HUDEP-2 (cell line): ENCODE measurements at regions not wholly inside any gene's neighbourhood (a gene's known extent, or its start where the extent isn't known, plus 50 kb on each side); places are given as distances from the start of the nearest gene placed in this dataset.

ENCODE experiments used
- DNase-seq, 76 experiments: peaks; one replicate each; lab custom pipeline; 2025; ENCODE audit not compliant: unreplicated experiment in 76 of 76; lab: John Stamatoyannopoulos, UW

GRCh38 chr9:12060811-12061210 is 632.4 kb upstream of the TYRP1 start:
- DNase-seq, result no peak

GRCh38 chr9:12065050-12065449 is 628.1 kb upstream of the TYRP1 start:
- DNase-seq, result no peak

- DNase-seq, result no peak
These were observed 627.5 kb upstream of the TYRP1 start for GRCh38 chr9:12065686-12066085.

- DNase-seq, result no peak
These were observed 626.6 kb upstream of the TYRP1 start for GRCh38 chr9:12066455-12067035.

GRCh38 chr9:12069366-12069765 is 623.8 kb upstream of the TYRP1 start:
- DNase-seq, result no peak

- DNase-seq, result no peak
These were observed 607.8 kb upstream of the TYRP1 start for GRCh38 chr9:12085399-12085798.

GRCh38 chr9:12091865-12092527 is 601.2 kb upstream of the TYRP1 start:
- DNase-seq, result no peak

- no peak for DNase-seq
These were observed 599.1 kb upstream of the TYRP1 start for GRCh38 chr9:12094046-12094445.

- peak in 10 of 76 experiments; percentile 0 to 51 (median 10) for DNase-seq
These were observed 597.3 kb upstream of the TYRP1 start for GRCh38 chr9:12095931-12096330.

- no peak for DNase-seq
These were observed 559.8 kb upstream of the TYRP1 start for GRCh38 chr9:12133416-12133815.

- no peak for DNase-seq
These were observed 551.8 kb upstream of the TYRP1 start for GRCh38 chr9:12141422-12141821.

- DNase-seq, result no peak
These were observed 537.6 kb upstream of the TYRP1 start for GRCh38 chr9:12155401-12156134.

- DNase-seq, result no peak
These were observed 530.9 kb upstream of the TYRP1 start for GRCh38 chr9:12162181-12162815.

- no peak for DNase-seq
These were observed 529.3 kb upstream of the TYRP1 start for GRCh38 chr9:12163723-12164458.

- DNase-seq, result peak in 4 of 76 experiments; percentile 0 to 20 (median 7)
These were observed 526.7 kb upstream of the TYRP1 start for GRCh38 chr9:12166518-12166917.

- no peak for DNase-seq
These were observed 522.7 kb upstream of the TYRP1 start for GRCh38 chr9:12170456-12170855.

- no peak for DNase-seq
These were observed 514.6 kb upstream of the TYRP1 start for GRCh38 chr9:12178634-12179033.

- DNase-seq, result no peak
These were observed 510.4 kb upstream of the TYRP1 start for GRCh38 chr9:12182806-12183205.

- DNase-seq, result no peak
These were observed 509.9 kb upstream of the TYRP1 start for GRCh38 chr9:12183321-12183720.

GRCh38 chr9:12185856-12186255 is 507.3 kb upstream of the TYRP1 start:
- DNase-seq, result no peak

GRCh38 chr9:12191630-12192029 is 501.6 kb upstream of the TYRP1 start:
- no peak for DNase-seq
